ENCODE measurements at regions not wholly inside any gene's neighbourhood (a gene's known extent, or its start where the extent isn't known, plus 50 kb on each side); places are given as distances from the start of the nearest gene placed in this dataset.

- Mint-ChIP-seq H3K36me3 (ENCODE audit: insufficient read depth, unreplicated experiment) (no peaks in the 10 kb centered on the region), H3K4me3 (ENCODE audit: unreplicated experiment) (no peak overlapping the region), H3K9me3 (ENCODE audit: unreplicated experiment) (no peaks in the 10 kb centered on the region), H3K27ac (ENCODE audit: low read depth, unreplicated experiment) (no peak overlapping the region), H3K27me3 (ENCODE audit: insufficient read depth, unreplicated experiment) (no peaks in the 10 kb centered on the region), H3K4me1 (ENCODE audit: insufficient read depth, unreplicated experiment) (no peaks in the 10 kb centered on the region)
- CTCF ChIA-PET = no interaction called here
- POLR2A ChIA-PET = interaction anchor here (0.7 to 1.1 kb wide), 2 partner anchors 23 to 33 kb away, joined by 3 read pairs; no protein-coding TSS in a partner anchor
- no peak for TF ChIP-seq CTCF (IDR thresholded peaks at IDR 0.05; ENCODE audit: unreplicated experiment)
- no TSS peak for BruUV-seq (replicated peaks)
- DNase-seq (ENCODE audit: unreplicated experiment) = peak; percentile 21
- intact Hi-C loops (cut with micrococcal nuclease) = no loop called here
Measured at GRCh38 chr14:89484051-89484844, 67.2 kb upstream of the FOXN3 start.

- TF ChIP-seq CTCF (IDR thresholded peaks at IDR 0.05; ENCODE audit: unreplicated experiment) = no peak
- ChIA-PET POLR2A (interaction anchor here (0.6 kb wide), 1 partner anchor 37 kb away, joined by 3 read pairs; no protein-coding TSS in a partner anchor), CTCF (no interaction called here)
- no TSS peak for BruUV-seq (replicated peaks)
- no peaks in the 10 kb centered on the region for H3K9me3 Mint-ChIP-seq (ENCODE audit: unreplicated experiment)
- no peak overlapping the region for H3K4me3 Mint-ChIP-seq (ENCODE audit: unreplicated experiment)
- no peaks in the 10 kb centered on the region for H3K36me3 Mint-ChIP-seq (ENCODE audit: insufficient read depth, unreplicated experiment)
- no peak for DNase-seq (ENCODE audit: unreplicated experiment)
- intact Hi-C loops (cut with micrococcal nuclease) = no loop called here
- H3K4me1 Mint-ChIP-seq (ENCODE audit: insufficient read depth, unreplicated experiment) = no peaks in the 10 kb centered on the region
- no peak overlapping the region for H3K27ac Mint-ChIP-seq (ENCODE audit: low read depth, unreplicated experiment)
- no peaks in the 10 kb centered on the region for H3K27me3 Mint-ChIP-seq (ENCODE audit: insufficient read depth, unreplicated experiment)
Measured at GRCh38 chr14:89481196-89481595, 64.2 kb upstream of the FOXN3 start.

- POLR2A ChIA-PET = interaction anchor here (0.6 to 2.5 kb wide), 5 partner anchors 27 to 139 kb away, joined by 3 to 11 read pairs (median 5); partner anchors contain the start of gene FOXN3
- Mint-ChIP-seq H3K4me1 (ENCODE audit: insufficient read depth, unreplicated experiment) (no peaks in the 10 kb centered on the region), H3K27ac (ENCODE audit: low read depth, unreplicated experiment) (peak overlapping the region; percentile 42)
Measured at GRCh38 chr14:89480278-89480677, 63.2 kb upstream of the FOXN3 start.

More at GRCh38 chr14:89480278-89480677, 63.2 kb upstream of the FOXN3 start:
- CTCF ChIA-PET = no interaction called here
- BruUV-seq (replicated peaks) = no TSS peak
- Mint-ChIP-seq H3K9me3 (ENCODE audit: unreplicated experiment) (no peaks in the 10 kb centered on the region), H3K27me3 (ENCODE audit: insufficient read depth, unreplicated experiment) (no peaks in the 10 kb centered on the region), H3K36me3 (ENCODE audit: insufficient read depth, unreplicated experiment) (no peaks in the 10 kb centered on the region), H3K4me3 (ENCODE audit: unreplicated experiment) (no peak overlapping the region)
- intact Hi-C loops (cut with micrococcal nuclease) = no loop called here
- no peak for DNase-seq (ENCODE audit: unreplicated experiment)
- TF ChIP-seq CTCF (IDR thresholded peaks at IDR 0.05; ENCODE audit: unreplicated experiment) = no peak
